GM12892 (cell line): ENCODE measurements at regions not wholly inside any gene's neighbourhood (a gene's known extent, or its start where the extent isn't known, plus 50 kb on each side); places are given as distances from the start of the nearest gene placed in this dataset.

Source experiments
- POLR2A ChIP-seq: IDR thresholded peaks from 2 replicates; pipeline ENCODE4 v1.6.1; 2011; ENCODE audit warnings: low read depth, low read length, control low read depth
- POLR2AphosphoS5 ChIP-seq: IDR thresholded peaks from 2 replicates; pipeline ENCODE4 v1.6.1; 2011; ENCODE audit warnings: low read depth, low read length, control low read depth
- TAF1 ChIP-seq: IDR thresholded peaks from 2 replicates; pipeline ENCODE4 v1.6.1; 2011; ENCODE audit warnings: low read depth, mild to moderate bottlenecking, control low read depth, low read length, borderline replicate concordance

GRCh38 chr3:22016197-22016596, 265.2 kb upstream of the ZNF385D start:
- TF ChIP-seq TAF1, result no peak
- TF ChIP-seq POLR2A, result no peak
- no peak for TF ChIP-seq POLR2AphosphoS5
